ENCODE measurements at regions not wholly inside any gene's neighbourhood (a gene's known extent, or its start where the extent isn't known, plus 50 kb on each side); places are given as distances from the start of the nearest gene placed in this dataset.

GRCh38 chr2:34176693-34177092 is 577.6 kb upstream of the FAM98A start:
- Histone ChIP-seq H4K20me1 (ENCODE audit: insufficient read depth) (no peaks in the 10 kb centered on the region), H3K9ac (no peak overlapping the region), H2AFZ (ENCODE audit: low read depth) (no peak overlapping the region), H3K79me2 (ENCODE audit: insufficient read depth) (no peaks in the 10 kb centered on the region), H3F3A (replicated peaks; ENCODE audit: insufficient read depth) (no peaks in the 10 kb centered on the region), H3K9me2 (no peaks in the 10 kb centered on the region), H3K27ac (ENCODE audit: low read depth in 2 of 2, low read length in 1 of 2) (no peak overlapping the region), H3K4me1 (ENCODE audit: control insufficient read depth in 1 of 2, insufficient read depth in 2 of 2, low read depth in 1 of 2, low read length in 1 of 2) (no peaks in the 10 kb centered on the region; a peak in 1 of 4 replicates), H3K4me3 (ENCODE audit: low read depth in 2 of 2, low read length in 1 of 2) (no peak overlapping the region), H3K4me2 (no peak overlapping the region), H3K27me3 (ENCODE audit: insufficient read depth) (no peaks in the 10 kb centered on the region), H3K9me3 (no peaks in the 10 kb centered on the region), H3K36me3 (replicated peaks in 1 of 2; ENCODE audit: control insufficient read depth in 1 of 2, insufficient read depth in 2 of 2, low read length in 1 of 2) (no peaks in the 10 kb centered on the region)
- CTCF ChIA-PET: no interaction called here
- TF ChIP-seq NFIC (IDR thresholded peaks at IDR 0.05; ENCODE audit: borderline replicate concordance) (no peak), FOSL2 (IDR thresholded peaks at IDR 0.05; ENCODE audit: borderline replicate concordance, low read depth) (no peak), MXI1 (IDR thresholded peaks at IDR 0.05; ENCODE audit: low read depth, low read length) (no peak), USF1 (IDR thresholded peaks at IDR 0.05; ENCODE audit: borderline replicate concordance, low read depth) (no peak), FOXJ3 (CRISPR knock-in tag; IDR thresholded peaks at IDR 0.05) (no peak), TCF12 (IDR thresholded peaks at IDR 0.05) (no peak), RFX5 (IDR thresholded peaks at IDR 0.05; ENCODE audit: low read length) (no peak), YY1 (IDR thresholded peaks at IDR 0.05; ENCODE audit: low read depth) (no peak), REST (IDR thresholded peaks at IDR 0.05; ENCODE audit: low read depth, low read length) (no peak), POLR2AphosphoS5 (IDR thresholded peaks at IDR 0.05; ENCODE audit: low read depth, low read length) (no peak), FOXM1 (IDR thresholded peaks at IDR 0.05; ENCODE audit: low read depth) (no peak), USF2 (IDR thresholded peaks at IDR 0.05; ENCODE audit: borderline replicate concordance, low read depth, low read length) (no peak), ZBTB33 (IDR thresholded peaks at IDR 0.05; ENCODE audit: borderline replicate concordance, low read depth) (no peak), EP300 (IDR thresholded peaks at IDR 0.05; ENCODE audit: borderline replicate concordance in 1 of 2, low read depth in 1 of 2, low read length in 1 of 2) (no peak), NRF1 (IDR thresholded peaks at IDR 0.05; ENCODE audit: low read depth, low read length) (no peak), JUND (IDR thresholded peaks at IDR 0.05) (no peak), RCOR1 (IDR thresholded peaks at IDR 0.05; ENCODE audit: low read length) (no peak), MEF2A (IDR thresholded peaks at IDR 0.05; ENCODE audit: borderline replicate concordance, low read depth) (no peak)
- DNase-seq: no peak
- POLR2A ChIA-PET: no interaction called here

Measured in SK-N-SH (cell line).